ENCODE measurements at regions not wholly inside any gene's neighbourhood (a gene's known extent, or its start where the extent isn't known, plus 50 kb on each side); places are given as distances from the start of the nearest gene placed in this dataset.

DNA sequence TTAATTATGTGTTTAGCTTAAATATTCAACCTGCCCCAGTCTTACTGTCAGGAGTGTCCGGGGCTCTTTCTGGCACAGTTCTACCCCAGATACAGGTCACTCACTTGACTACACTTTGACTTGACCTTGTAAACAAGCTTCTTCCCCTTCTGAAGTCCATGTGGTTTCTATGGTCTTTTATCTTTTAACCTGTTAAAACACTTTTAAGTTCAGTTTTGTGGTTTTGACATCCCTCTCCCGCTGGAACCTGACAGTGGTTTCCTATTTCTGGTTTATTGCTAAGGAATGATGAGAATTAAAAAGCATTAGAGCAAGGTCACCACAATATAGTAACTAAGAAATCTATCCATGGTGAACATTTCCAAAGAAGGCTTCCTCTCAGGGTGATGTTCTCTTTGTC lies 300.1 kb downstream of the TMEM167A start:
- TF ChIP-seq, protein P1, sequence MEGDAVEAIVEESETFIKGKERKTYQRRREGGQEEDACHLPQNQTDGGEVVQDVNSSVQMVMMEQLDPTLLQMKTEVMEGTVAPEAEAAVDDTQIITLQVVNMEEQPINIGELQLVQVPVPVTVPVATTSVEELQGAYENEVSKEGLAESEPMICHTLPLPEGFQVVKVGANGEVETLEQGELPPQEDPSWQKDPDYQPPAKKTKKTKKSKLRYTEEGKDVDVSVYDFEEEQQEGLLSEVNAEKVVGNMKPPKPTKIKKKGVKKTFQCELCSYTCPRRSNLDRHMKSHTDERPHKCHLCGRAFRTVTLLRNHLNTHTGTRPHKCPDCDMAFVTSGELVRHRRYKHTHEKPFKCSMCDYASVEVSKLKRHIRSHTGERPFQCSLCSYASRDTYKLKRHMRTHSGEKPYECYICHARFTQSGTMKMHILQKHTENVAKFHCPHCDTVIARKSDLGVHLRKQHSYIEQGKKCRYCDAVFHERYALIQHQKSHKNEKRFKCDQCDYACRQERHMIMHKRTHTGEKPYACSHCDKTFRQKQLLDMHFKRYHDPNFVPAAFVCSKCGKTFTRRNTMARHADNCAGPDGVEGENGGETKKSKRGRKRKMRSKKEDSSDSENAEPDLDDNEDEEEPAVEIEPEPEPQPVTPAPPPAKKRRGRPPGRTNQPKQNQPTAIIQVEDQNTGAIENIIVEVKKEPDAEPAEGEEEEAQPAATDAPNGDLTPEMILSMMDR (IDR thresholded peaks at IDR 0.05), result no peak
- TF ChIP-seq POLR2AphosphoS5 (IDR thresholded peaks at IDR 0.05), result no peak
- TF ChIP-seq POLR2A (IDR thresholded peaks at IDR 0.05), result no peak
- no peak for TF ChIP-seq EP300 (IDR thresholded peaks at IDR 0.05; ENCODE audit: low read depth)

All from transverse colon (tissue), 4 donors.